ENCODE measurements at regions not wholly inside any gene's neighbourhood (a gene's known extent, or its start where the extent isn't known, plus 50 kb on each side); places are given as distances from the start of the nearest gene placed in this dataset.

- no peak for TF ChIP-seq CTCF (conservative IDR thresholded peaks at IDR 0.05; ENCODE audit: low read depth, low read length)
- no peak overlapping the region for H3K4me3 ChIP-seq (ENCODE audit: low read depth, low read length)
- no peak for DNase-seq (ENCODE audit: low read depth)
Measured at GRCh38 chr9:105879181-105879580, 184.8 kb downstream of the TMEM38B start.

GRCh38 chr9:105880517-105880916 is 186.2 kb downstream of the TMEM38B start:
- TF ChIP-seq CTCF (conservative IDR thresholded peaks at IDR 0.05; ENCODE audit: low read depth, low read length), result no peak
- DNase-seq (ENCODE audit: low read depth), result no peak
- no peak overlapping the region for H3K4me3 ChIP-seq (ENCODE audit: low read depth, low read length)

- no peak for TF ChIP-seq CTCF (conservative IDR thresholded peaks at IDR 0.05; ENCODE audit: low read depth, low read length)
- DNase-seq (ENCODE audit: low read depth), result no peak
- H3K4me3 ChIP-seq (ENCODE audit: low read depth, low read length), result no peak overlapping the region
Measured at GRCh38 chr9:105881021-105881420, 186.7 kb downstream of the TMEM38B start.

- DNase-seq (ENCODE audit: low read depth), result peak; percentile 76
- TF ChIP-seq CTCF (conservative IDR thresholded peaks at IDR 0.05; ENCODE audit: low read depth, low read length), result peak; percentile 87
Measured at GRCh38 chr9:105881654-105882349, 187.5 kb downstream of the TMEM38B start.

GRCh38 chr9:105883847-105884246 is 189.5 kb downstream of the TMEM38B start:
- no peak for TF ChIP-seq CTCF (conservative IDR thresholded peaks at IDR 0.05; ENCODE audit: low read depth, low read length)
- H3K4me3 ChIP-seq (ENCODE audit: low read depth, low read length), result no peak overlapping the region
- DNase-seq (ENCODE audit: low read depth), result no peak

More at GRCh38 chr9:105881654-105882349, 187.5 kb downstream of the TMEM38B start:
- no peak overlapping the region for H3K4me3 ChIP-seq (ENCODE audit: low read depth, low read length)

GRCh38 chr9:105884416-105884815 is 190.1 kb downstream of the TMEM38B start:
- no peak for DNase-seq (ENCODE audit: low read depth)
- no peak overlapping the region for H3K4me3 ChIP-seq (ENCODE audit: low read depth, low read length)
- no peak for TF ChIP-seq CTCF (conservative IDR thresholded peaks at IDR 0.05; ENCODE audit: low read depth, low read length)

GRCh38 chr9:105886136-105886535 is 191.8 kb downstream of the TMEM38B start:
- no peak for TF ChIP-seq CTCF (conservative IDR thresholded peaks at IDR 0.05; ENCODE audit: low read depth, low read length)
- no peak for DNase-seq (ENCODE audit: low read depth)
- no peak overlapping the region for H3K4me3 ChIP-seq (ENCODE audit: low read depth, low read length)
